ENCODE measurements at regions not wholly inside any gene's neighbourhood (a gene's known extent, or its start where the extent isn't known, plus 50 kb on each side); places are given as distances from the start of the nearest gene placed in this dataset.

- no peak overlapping the region for H3K4me3 ChIP-seq (ENCODE audit: low read depth, low read length)
- no peak for DNase-seq (ENCODE audit: low read depth, low spot score)
- ChIA-PET POLR2A (no interaction called here), CTCF (no interaction called here)
- TF ChIP-seq CTCF (IDR thresholded peaks at IDR 0.05; ENCODE audit: insufficient read depth, low read length, missing control alignments) = no peak
Measured at GRCh38 chr4:28232951-28233350, 1372.3 kb downstream of the STIM2 start.

GRCh38 chr4:28233724-28234123 is 1373.1 kb downstream of the STIM2 start:
- H3K4me3 ChIP-seq (ENCODE audit: low read depth, low read length) = no peak overlapping the region
- CTCF ChIA-PET = no interaction called here
- no peak for TF ChIP-seq CTCF (IDR thresholded peaks at IDR 0.05; ENCODE audit: insufficient read depth, low read length, missing control alignments)
- DNase-seq (ENCODE audit: low read depth, low spot score) = no peak
- POLR2A ChIA-PET = no interaction called here

- CTCF ChIA-PET = no interaction called here
- TF ChIP-seq CTCF (IDR thresholded peaks at IDR 0.05; ENCODE audit: insufficient read depth, low read length, missing control alignments) = no peak
- POLR2A ChIA-PET = no interaction called here
- no peak for DNase-seq (ENCODE audit: low read depth, low spot score)
- H3K4me3 ChIP-seq (ENCODE audit: low read depth, low read length) = no peak overlapping the region
Measured at GRCh38 chr4:28238876-28239275, 1378.2 kb downstream of the STIM2 start.

GRCh38 chr4:28241021-28241420 is 1380.4 kb downstream of the STIM2 start:
- no peak for DNase-seq (ENCODE audit: low read depth, low spot score)
- CTCF ChIA-PET = no interaction called here
- POLR2A ChIA-PET = no interaction called here
- H3K4me3 ChIP-seq (ENCODE audit: low read depth, low read length) = no peak overlapping the region
- TF ChIP-seq CTCF (IDR thresholded peaks at IDR 0.05; ENCODE audit: insufficient read depth, low read length, missing control alignments) = no peak

GRCh38 chr4:28247805-28248204 is 1387.2 kb downstream of the STIM2 start:
- CTCF ChIA-PET = no interaction called here
- H3K4me3 ChIP-seq (ENCODE audit: low read depth, low read length) = no peak overlapping the region
- POLR2A ChIA-PET = no interaction called here
- DNase-seq (ENCODE audit: low read depth, low spot score) = no peak
- TF ChIP-seq CTCF (IDR thresholded peaks at IDR 0.05; ENCODE audit: insufficient read depth, low read length, missing control alignments) = no peak

GRCh38 chr4:28248269-28248668 is 1387.6 kb downstream of the STIM2 start:
- ChIA-PET POLR2A (no interaction called here), CTCF (no interaction called here)
- DNase-seq (ENCODE audit: low read depth, low spot score) = no peak
- H3K4me3 ChIP-seq (ENCODE audit: low read depth, low read length) = no peak overlapping the region
- no peak for TF ChIP-seq CTCF (IDR thresholded peaks at IDR 0.05; ENCODE audit: insufficient read depth, low read length, missing control alignments)
